Mammary epithelial cell (primary cell): ENCODE measurements at regions not wholly inside any gene's neighbourhood (a gene's known extent, or its start where the extent isn't known, plus 50 kb on each side); places are given as distances from the start of the nearest gene placed in this dataset.

Experiments
- CTCF ChIP-seq, 2 donors: IDR thresholded peaks in 1 of 2; conservative IDR thresholded peaks in 1 of 2; 2 replicates each; pipeline ENCODE4 v1.5.1; 2011 to 2012; ENCODE audit warnings: inconsistent platforms in 2 of 2, low read length in 2 of 2, mild to moderate bottlenecking in 2 of 2, control low read depth in 1 of 2, low read depth in 1 of 2; ENCODE audit not compliant: insufficient read depth in 1 of 2; ENCODE audit errors: extremely low read depth in 1 of 2
- EZH2 ChIP-seq: IDR thresholded peaks from 2 replicates; pipeline ENCODE4 v1.6.1; 2012; ENCODE audit warnings: low read length, inconsistent platforms, borderline replicate concordance

DNA sequence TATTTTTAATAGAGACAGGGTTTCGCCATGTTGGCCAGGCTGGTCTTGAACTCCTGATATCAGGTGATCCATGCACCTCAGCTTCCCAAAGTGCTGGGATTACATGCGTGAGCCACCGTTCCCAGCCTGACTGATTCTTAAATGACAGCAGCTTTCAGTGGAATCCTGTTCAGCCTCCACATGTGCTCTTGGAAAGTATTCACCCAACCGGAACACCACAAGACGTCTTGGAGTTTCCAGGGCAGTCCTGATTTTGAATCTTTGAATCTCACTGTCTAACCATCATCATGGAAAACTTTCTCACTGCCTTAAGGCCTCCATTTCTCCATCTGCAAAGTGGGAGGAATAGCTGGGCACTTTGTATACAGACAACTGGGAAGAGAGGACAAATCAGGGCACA, 58.1 kb upstream of the ITPKB start:
- no peak for TF ChIP-seq CTCF (conservative IDR thresholded peaks at IDR 0.05 in 1 of 2, IDR thresholded peaks at IDR 0.05 in 1 of 2; ENCODE audit: extremely low read depth in 1 of 2, insufficient read depth in 1 of 2, low read depth in 1 of 2, low read length in 2 of 2)
- TF ChIP-seq EZH2: no peak
